ENCODE measurements at regions not wholly inside any gene's neighbourhood (a gene's known extent, or its start where the extent isn't known, plus 50 kb on each side); places are given as distances from the start of the nearest gene placed in this dataset.

DNA sequence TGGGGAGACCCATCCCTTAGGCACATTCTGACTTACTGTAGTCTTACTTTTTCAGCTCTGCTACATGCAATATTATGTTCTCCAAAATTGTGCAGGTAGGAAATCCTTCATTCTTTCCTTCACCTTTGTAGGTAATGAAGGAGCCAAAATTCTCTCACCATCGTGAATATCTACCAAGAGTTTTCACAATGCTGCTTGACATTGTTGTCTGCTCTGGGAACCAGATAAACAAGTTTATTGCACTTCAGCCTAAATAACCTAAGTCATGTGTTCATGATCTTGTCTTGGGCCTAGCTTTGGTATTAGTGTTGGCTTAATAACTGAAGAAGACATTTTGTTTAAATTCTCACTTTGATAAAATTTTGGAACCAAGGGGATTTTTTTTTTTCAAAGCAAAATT lies 110.8 kb upstream of the ELAC2 start:
- POLR2A ChIA-PET = no interaction called here

DNA sequence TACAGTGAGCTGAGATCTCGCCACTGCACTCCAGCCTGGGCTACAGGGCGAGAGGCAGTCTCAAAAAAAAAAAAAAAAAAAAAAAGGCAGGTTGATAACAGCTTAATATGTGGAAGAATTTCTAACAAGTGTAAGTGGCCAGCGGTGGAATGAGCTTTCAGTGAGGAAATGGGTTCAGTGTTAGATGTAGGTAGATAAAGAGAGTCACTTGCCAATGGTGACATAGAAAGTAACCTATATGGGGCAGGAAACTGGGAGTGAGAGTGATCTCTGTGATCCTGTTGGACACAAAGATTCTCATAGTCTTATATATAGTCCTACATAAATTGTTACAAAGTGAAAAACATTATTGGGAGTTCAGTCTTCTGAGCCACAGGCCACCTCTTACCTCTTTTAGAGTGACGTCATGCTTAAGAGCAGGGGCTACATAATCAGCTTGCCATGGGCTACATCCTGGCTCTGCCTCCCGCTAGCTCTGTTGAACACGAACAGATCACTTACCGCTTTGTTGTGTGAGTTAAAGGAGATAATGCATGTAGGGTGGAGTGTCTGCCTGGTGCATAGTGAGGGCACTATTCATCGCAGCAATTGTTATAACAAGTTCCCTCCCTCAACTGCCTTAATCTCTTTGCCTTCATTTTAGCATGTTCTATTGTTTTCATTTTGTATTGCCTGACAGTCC lies 110.2 kb upstream of the ELAC2 start:
- intact Hi-C loops (cut with micrococcal nuclease) = no loop called here

More for the DNA sequence above, 110.8 kb upstream of the ELAC2 start:
- no peak for DNase-seq
- Mint-ChIP-seq H3K27ac (no peak overlapping the region), H3K36me3 (ENCODE audit: low read depth) (no peaks in the 10 kb centered on the region), H3K9me3 (peaks cover 3% of the 10 kb centered on the region), H3K4me1 (no peaks in the 10 kb centered on the region), H3K4me3 (no peak overlapping the region), H3K27me3 (no peaks in the 10 kb centered on the region)
- CTCF ChIA-PET = no interaction called here
- TF ChIP-seq, protein P1, sequence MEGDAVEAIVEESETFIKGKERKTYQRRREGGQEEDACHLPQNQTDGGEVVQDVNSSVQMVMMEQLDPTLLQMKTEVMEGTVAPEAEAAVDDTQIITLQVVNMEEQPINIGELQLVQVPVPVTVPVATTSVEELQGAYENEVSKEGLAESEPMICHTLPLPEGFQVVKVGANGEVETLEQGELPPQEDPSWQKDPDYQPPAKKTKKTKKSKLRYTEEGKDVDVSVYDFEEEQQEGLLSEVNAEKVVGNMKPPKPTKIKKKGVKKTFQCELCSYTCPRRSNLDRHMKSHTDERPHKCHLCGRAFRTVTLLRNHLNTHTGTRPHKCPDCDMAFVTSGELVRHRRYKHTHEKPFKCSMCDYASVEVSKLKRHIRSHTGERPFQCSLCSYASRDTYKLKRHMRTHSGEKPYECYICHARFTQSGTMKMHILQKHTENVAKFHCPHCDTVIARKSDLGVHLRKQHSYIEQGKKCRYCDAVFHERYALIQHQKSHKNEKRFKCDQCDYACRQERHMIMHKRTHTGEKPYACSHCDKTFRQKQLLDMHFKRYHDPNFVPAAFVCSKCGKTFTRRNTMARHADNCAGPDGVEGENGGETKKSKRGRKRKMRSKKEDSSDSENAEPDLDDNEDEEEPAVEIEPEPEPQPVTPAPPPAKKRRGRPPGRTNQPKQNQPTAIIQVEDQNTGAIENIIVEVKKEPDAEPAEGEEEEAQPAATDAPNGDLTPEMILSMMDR (IDR thresholded peaks at IDR 0.05) = no peak
- intact Hi-C loops (cut with micrococcal nuclease) = no loop called here
- no peak for ATAC-seq (ENCODE audit: low read depth)

DNA sequence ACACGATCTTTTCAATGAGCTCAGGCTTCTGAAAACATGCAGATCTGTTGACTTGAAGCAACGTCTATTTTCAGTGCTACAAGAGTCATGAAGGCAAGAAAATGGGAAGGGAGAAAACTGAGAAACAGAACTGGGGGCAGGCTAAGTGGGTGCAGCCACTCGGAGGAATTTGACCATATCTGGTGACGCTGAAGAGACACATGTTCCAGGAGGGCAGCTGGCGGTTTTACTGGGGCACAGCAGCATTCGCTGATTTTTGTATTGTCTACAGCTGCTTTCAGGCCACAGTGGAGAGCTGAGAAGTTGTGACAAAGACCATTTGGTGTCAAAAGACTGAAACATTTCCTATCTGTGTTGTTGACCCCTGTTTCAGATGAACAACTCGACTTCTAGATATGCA lies 103.0 kb upstream of the ELAC2 start:
- no peaks in the 10 kb centered on the region for H3K27me3 Mint-ChIP-seq
- no peak overlapping the region for H3K27ac Mint-ChIP-seq
- TF ChIP-seq, protein P1 (IDR thresholded peaks at IDR 0.05) = no peak
- no peaks in the 10 kb centered on the region for H3K9me3 Mint-ChIP-seq
- CTCF ChIA-PET = no interaction called here
- POLR2A ChIA-PET = no interaction called here
- H3K4me1 Mint-ChIP-seq = no peaks in the 10 kb centered on the region
- no peak for DNase-seq
- no peak overlapping the region for H3K4me3 Mint-ChIP-seq
- intact Hi-C loops (cut with micrococcal nuclease) = no loop called here
- no peak for ATAC-seq (ENCODE audit: low read depth)
- no peaks in the 10 kb centered on the region for H3K36me3 Mint-ChIP-seq (ENCODE audit: low read depth)

More for the DNA sequence above, 110.2 kb upstream of the ELAC2 start:
- CTCF ChIA-PET = no interaction called here
- POLR2A ChIA-PET = no interaction called here
- no peak for DNase-seq
- ATAC-seq (ENCODE audit: low read depth) = no peak
- TF ChIP-seq, protein P1 (IDR thresholded peaks at IDR 0.05) = no peak
- Mint-ChIP-seq H3K27me3 (no peaks in the 10 kb centered on the region), H3K9me3 (peaks cover 3% of the 10 kb centered on the region), H3K36me3 (ENCODE audit: low read depth) (no peaks in the 10 kb centered on the region), H3K27ac (no peak overlapping the region), H3K4me1 (no peaks in the 10 kb centered on the region), H3K4me3 (no peak overlapping the region)

DNA sequence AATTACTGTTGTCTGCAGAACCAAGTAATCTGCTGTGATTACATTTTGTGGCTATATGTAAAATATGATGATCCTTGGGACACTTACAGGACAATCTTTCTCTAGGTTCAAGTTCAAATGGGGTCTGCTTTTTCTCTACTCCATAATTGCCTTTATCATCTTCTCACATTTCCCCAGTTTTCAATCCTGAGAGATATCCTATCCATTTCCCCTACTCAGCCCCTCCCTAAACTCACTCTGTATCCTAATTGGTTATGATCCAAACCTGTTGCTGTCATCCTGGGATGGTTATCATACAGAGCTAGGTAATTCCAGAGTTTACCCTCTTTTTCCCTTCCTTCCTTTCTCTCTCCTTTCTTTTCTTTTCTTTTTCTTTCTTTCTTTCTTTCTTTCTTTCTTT lies 100.5 kb upstream of the ELAC2 start:
- Mint-ChIP-seq H3K36me3 (ENCODE audit: low read depth) (no peaks in the 10 kb centered on the region), H3K4me1 (no peaks in the 10 kb centered on the region), H3K27ac (no peak overlapping the region), H3K4me3 (no peak overlapping the region), H3K9me3 (no peaks in the 10 kb centered on the region), H3K27me3 (peaks cover 9% of the 10 kb centered on the region)
- intact Hi-C loops (cut with micrococcal nuclease) = no loop called here
- DNase-seq = no peak
- TF ChIP-seq, protein P1 (IDR thresholded peaks at IDR 0.05) = no peak
- CTCF ChIA-PET = no interaction called here
- POLR2A ChIA-PET = no interaction called here
- ATAC-seq (ENCODE audit: low read depth) = no peak

DNA sequence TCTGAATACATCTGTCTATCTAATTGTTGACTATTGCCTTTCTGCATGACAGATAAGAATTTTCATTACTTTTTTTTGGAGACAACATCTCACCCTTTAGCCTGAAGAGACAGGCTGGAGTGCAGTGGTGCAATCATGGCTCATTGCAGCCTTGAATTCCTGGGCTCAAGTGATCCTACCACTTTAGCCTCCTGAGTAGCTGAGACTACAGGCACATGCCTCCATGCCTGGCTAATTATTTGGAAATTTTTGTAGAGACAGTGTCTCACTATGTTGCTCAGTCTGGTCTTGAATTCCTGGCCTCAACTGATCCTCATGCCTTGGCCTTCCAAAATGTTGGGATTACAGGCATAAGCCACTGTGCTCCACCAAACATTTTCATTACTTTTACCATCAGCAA lies 99.8 kb upstream of the ELAC2 start:
- no peak overlapping the region for H3K4me3 Mint-ChIP-seq
- ChIA-PET POLR2A (no interaction called here), CTCF (no interaction called here)
- no peaks in the 10 kb centered on the region for H3K4me1 Mint-ChIP-seq
- peaks cover 9% of the 10 kb centered on the region for H3K27me3 Mint-ChIP-seq
- H3K36me3 Mint-ChIP-seq (ENCODE audit: low read depth) = no peaks in the 10 kb centered on the region
- H3K27ac Mint-ChIP-seq = no peak overlapping the region
- intact Hi-C loops (cut with micrococcal nuclease) = no loop called here
- no peak for DNase-seq
- TF ChIP-seq, protein P1 (IDR thresholded peaks at IDR 0.05) = no peak
- H3K9me3 Mint-ChIP-seq = no peaks in the 10 kb centered on the region
- no peak for ATAC-seq (ENCODE audit: low read depth)

Data from activated B cell treated with CpG ODN at 0.5 μM for 24 hours (primary cell).